ENCODE measurements at regions not wholly inside any gene's neighbourhood (a gene's known extent, or its start where the extent isn't known, plus 50 kb on each side); places are given as distances from the start of the nearest gene placed in this dataset.

DNA sequence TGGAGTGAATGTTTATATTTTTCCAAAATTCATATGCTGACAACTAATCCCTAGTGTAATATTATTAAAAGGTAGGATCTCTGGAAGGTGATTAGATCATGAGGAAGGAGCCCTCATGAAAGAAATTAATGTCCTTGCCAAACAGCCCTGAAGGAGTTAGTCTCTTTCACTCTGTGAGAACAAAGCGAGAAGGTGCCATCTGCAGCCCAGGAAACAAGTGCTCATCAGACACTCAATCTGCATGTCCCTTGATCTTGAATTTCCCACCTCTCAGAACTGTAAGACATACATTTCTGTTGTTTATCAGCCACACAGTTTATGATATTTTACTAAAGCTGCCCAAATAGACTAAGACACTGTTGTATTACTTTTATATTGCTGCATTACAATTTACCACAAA, 1283.4 kb downstream of the PCDH7 start:
- H3K27ac ChIP-seq = no peak overlapping the region
- peaks cover 3% of the 10 kb centered on the region for H3K27me3 ChIP-seq
- H3K9me3 ChIP-seq (ENCODE audit: low read depth) = no peaks in the 10 kb centered on the region
- no peak for DNase-seq (ENCODE audit: low read depth in 1 of 2, low spot score in 1 of 2)
- H3K36me3 ChIP-seq = no peaks in the 10 kb centered on the region
- TF ChIP-seq, protein P1, sequence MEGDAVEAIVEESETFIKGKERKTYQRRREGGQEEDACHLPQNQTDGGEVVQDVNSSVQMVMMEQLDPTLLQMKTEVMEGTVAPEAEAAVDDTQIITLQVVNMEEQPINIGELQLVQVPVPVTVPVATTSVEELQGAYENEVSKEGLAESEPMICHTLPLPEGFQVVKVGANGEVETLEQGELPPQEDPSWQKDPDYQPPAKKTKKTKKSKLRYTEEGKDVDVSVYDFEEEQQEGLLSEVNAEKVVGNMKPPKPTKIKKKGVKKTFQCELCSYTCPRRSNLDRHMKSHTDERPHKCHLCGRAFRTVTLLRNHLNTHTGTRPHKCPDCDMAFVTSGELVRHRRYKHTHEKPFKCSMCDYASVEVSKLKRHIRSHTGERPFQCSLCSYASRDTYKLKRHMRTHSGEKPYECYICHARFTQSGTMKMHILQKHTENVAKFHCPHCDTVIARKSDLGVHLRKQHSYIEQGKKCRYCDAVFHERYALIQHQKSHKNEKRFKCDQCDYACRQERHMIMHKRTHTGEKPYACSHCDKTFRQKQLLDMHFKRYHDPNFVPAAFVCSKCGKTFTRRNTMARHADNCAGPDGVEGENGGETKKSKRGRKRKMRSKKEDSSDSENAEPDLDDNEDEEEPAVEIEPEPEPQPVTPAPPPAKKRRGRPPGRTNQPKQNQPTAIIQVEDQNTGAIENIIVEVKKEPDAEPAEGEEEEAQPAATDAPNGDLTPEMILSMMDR (IDR thresholded peaks at IDR 0.05; ENCODE audit: low read depth, low read length) = no peak
- H3K4me3 ChIP-seq = no peak overlapping the region
- peaks cover 5% of the 10 kb centered on the region for H3K4me1 ChIP-seq (ENCODE audit: low read depth)

DNA sequence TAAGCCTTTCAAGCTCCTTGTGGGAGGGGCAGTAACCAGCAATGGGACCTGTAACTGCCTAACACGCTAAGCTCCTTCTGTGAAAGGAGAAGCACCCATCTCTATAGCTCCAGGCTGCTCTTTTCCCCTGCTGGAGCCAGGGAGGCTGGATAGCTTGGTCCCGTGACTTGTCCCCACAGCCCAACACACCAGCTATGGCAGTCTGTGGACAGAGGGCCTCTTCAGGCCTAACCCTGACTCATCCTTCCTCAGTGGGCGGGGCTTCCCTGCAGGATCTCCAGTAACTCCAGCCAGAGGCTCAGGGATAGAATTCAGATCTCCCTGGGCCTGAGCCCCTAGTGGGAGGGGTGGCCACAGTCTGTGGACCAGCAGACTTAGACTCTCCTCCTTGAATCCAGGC, 1290.1 kb downstream of the PCDH7 start:
- H3K27me3 ChIP-seq = no peaks in the 10 kb centered on the region
- no peaks in the 10 kb centered on the region for H3K9me3 ChIP-seq (ENCODE audit: low read depth)
- no peak overlapping the region for H3K27ac ChIP-seq
- no peak for DNase-seq (ENCODE audit: low read depth in 1 of 2, low spot score in 1 of 2)
- no peak overlapping the region for H3K4me3 ChIP-seq
- H3K36me3 ChIP-seq = no peaks in the 10 kb centered on the region
- TF ChIP-seq, protein P1 (IDR thresholded peaks at IDR 0.05; ENCODE audit: low read depth, low read length) = no peak
- H3K4me1 ChIP-seq (ENCODE audit: low read depth) = no peaks in the 10 kb centered on the region

DNA sequence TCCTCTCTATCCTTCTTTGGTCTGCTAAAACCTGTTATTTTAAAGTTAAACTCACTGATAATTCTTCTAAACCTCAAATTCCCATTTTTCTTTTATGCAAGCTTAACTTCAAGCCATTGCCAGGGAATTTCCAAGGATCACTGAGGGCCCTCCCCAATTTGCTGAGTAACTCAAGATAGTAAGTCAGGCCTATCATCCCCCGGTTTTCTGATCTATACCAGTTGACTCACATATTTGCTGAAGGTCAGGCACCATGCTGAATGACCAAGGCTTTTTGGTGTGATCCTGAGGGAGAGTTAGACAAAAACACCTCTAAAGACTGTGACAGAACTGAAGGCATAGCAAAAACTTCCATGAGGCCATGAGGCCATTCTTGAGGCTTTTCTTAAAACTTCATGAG, 1301.9 kb downstream of the PCDH7 start:
- TF ChIP-seq, protein P1 (IDR thresholded peaks at IDR 0.05; ENCODE audit: low read depth, low read length) = no peak
- no peak overlapping the region for H3K4me3 ChIP-seq
- peaks cover 6% of the 10 kb centered on the region for H3K27me3 ChIP-seq
- no peaks in the 10 kb centered on the region for H3K36me3 ChIP-seq
- peak in 1 of 2 donors; percentile 9 for DNase-seq (ENCODE audit: low read depth in 1 of 2, low spot score in 1 of 2)
- H3K4me1 ChIP-seq (ENCODE audit: low read depth) = peaks cover 3% of the 10 kb centered on the region
- no peaks in the 10 kb centered on the region for H3K9me3 ChIP-seq (ENCODE audit: low read depth)
- no peak overlapping the region for H3K27ac ChIP-seq

DNA sequence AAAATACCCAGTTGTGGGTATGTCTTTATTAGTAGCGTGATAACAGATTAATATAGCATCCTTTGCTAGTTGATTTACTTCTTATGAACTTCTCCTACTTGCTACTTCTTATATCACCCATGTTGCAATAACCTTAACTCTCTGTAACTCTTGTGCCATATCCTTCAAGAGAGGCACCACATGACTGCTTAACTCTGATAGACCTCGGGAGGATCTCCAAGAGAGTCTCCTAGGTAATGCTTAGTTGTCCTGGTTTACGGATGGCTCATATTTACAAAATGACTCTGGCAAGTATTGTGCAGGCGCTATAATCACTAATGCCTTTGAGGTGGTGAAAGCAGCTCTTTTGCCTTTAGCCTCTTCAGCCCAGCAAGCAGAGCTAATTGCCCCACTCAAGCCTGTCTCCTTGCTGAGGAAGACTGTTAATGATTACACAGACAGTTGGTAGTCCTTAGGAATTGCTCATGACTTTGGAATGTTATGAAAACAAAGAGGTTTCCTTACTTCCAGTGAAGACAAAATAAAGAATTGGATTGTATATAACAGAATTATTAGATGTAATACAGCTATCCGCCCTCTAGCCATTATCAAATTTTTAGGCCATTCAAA, 1305.8 kb downstream of the PCDH7 start:
- H3K27ac ChIP-seq = no peak overlapping the region
- peaks cover 4% of the 10 kb centered on the region for H3K27me3 ChIP-seq
- H3K36me3 ChIP-seq = no peaks in the 10 kb centered on the region
- peaks cover 3% of the 10 kb centered on the region for H3K4me1 ChIP-seq (ENCODE audit: low read depth)
- peak; percentile 51 to 82 for DNase-seq (ENCODE audit: low read depth in 1 of 2, low spot score in 1 of 2)
- H3K9me3 ChIP-seq (ENCODE audit: low read depth) = no peaks in the 10 kb centered on the region
- TF ChIP-seq, protein P1 (IDR thresholded peaks at IDR 0.05; ENCODE audit: low read depth, low read length) = no peak
- no peak overlapping the region for H3K4me3 ChIP-seq

DNA sequence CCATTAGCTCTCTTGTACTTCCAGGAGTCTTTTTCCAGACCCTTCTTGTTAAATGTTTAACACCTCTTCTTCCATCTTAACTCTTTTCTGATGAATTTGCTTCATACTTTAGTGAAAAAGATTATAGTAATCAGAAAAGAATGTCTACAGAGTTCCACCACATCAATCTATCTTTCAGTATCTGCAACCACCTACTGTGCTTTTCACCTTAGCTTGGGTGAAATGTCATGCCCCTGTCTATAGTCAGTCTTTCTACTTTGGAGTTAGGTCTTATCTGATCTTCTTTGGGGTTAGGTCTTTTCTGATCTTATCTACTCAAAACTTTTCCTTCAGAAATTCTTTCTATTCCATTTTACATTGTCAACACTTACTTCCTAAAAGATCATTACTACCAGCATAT, 1310.2 kb downstream of the PCDH7 start:
- TF ChIP-seq, protein P1 (IDR thresholded peaks at IDR 0.05; ENCODE audit: low read depth, low read length) = no peak
- Histone ChIP-seq H3K27me3 (peaks cover 7% of the 10 kb centered on the region), H3K27ac (no peak overlapping the region), H3K4me3 (no peak overlapping the region), H3K4me1 (ENCODE audit: low read depth) (peaks cover 3% of the 10 kb centered on the region), H3K9me3 (ENCODE audit: low read depth) (no peaks in the 10 kb centered on the region), H3K36me3 (no peaks in the 10 kb centered on the region)
- DNase-seq (ENCODE audit: low read depth in 1 of 2, low spot score in 1 of 2) = no peak
